GM23248 (cell line): ENCODE measurements at regions not wholly inside any gene's neighbourhood (a gene's known extent, or its start where the extent isn't known, plus 50 kb on each side); places are given as distances from the start of the nearest gene placed in this dataset.
A peak's percentile ranks its signal among the peaks of the same experiment; 100 is the strongest.

Experiments
- DNase-seq: peaks from one replicate; pipeline ENCODE4 v3.0.0-alpha.2; 2015
- H2AFZ ChIP-seq: fragments of 200-600 bp; sonication (generic); 2 replicates; pipeline ENCODE4 v1.6.1; 2016; ENCODE audit warnings: antibody characterized with exemption
- H3F3A ChIP-seq: fragments of 200-600 bp; sonication (generic); 2 replicates; pipeline ENCODE4 v1.6.1; 2016; ENCODE audit warnings: mild to moderate bottlenecking, antibody characterized with exemption, mixed run types; ENCODE audit not compliant: insufficient read depth
- H3K27ac ChIP-seq: fragments of 200-600 bp; sonication (generic); 2 replicates; pipeline ENCODE4 v1.5.1; 2016; ENCODE audit warnings: mild to moderate bottlenecking
- H3K27me3 ChIP-seq: fragments of 200-600 bp; sonication (generic); replicated peaks from 2 replicates; pipeline ENCODE4 v1.6.1; 2016; ENCODE audit warnings: mild to moderate bottlenecking; ENCODE audit not compliant: insufficient read depth
- H3K36me3 ChIP-seq: fragments of 200-600 bp; sonication (generic); 2 replicates; pipeline ENCODE4 v1.6.1; 2016; ENCODE audit warnings: low read depth, mild to moderate bottlenecking
- H3K4me1 ChIP-seq: fragments of 200-600 bp; sonication (generic); 2 replicates; pipeline ENCODE4 v1.6.1; 2016; ENCODE audit warnings: mild to moderate bottlenecking; ENCODE audit not compliant: insufficient read depth
- H3K4me2 ChIP-seq: fragments of 200-600 bp; sonication (generic); one replicate; pipeline ENCODE4 v1.6.1; 2016; ENCODE audit warnings: mild to moderate bottlenecking; ENCODE audit not compliant: unreplicated experiment
- H3K4me3 ChIP-seq: fragments of 200-600 bp; sonication (generic); 2 replicates; pipeline ENCODE4 v1.5.1; 2016; ENCODE audit warnings: mild to moderate bottlenecking
- H3K79me2 ChIP-seq: fragments of 200-600 bp; sonication (generic); 2 replicates; pipeline ENCODE4 v1.6.1; 2016; ENCODE audit warnings: mild to moderate bottlenecking; ENCODE audit not compliant: insufficient read depth
- H3K9ac ChIP-seq: fragments of 200-600 bp; sonication (generic); 2 replicates; pipeline ENCODE4 v1.6.1; 2016; ENCODE audit warnings: mild to moderate bottlenecking
- H3K9me2 ChIP-seq: fragments of 200-600 bp; sonication (generic); 2 replicates; pipeline ENCODE4 v1.6.1; 2016; ENCODE audit warnings: mixed run types, mild to moderate bottlenecking, moderate library complexity; ENCODE audit not compliant: insufficient read depth
- H3K9me3 ChIP-seq: fragments of 200-600 bp; sonication (generic); one replicate; pipeline ENCODE4 v1.6.1; 2017; ENCODE audit warnings: low read depth
- H4K20me1 ChIP-seq: fragments of 200-600 bp; sonication (generic); 2 replicates; pipeline ENCODE4 v1.6.0; 2016; ENCODE audit not compliant: insufficient read depth
- EZH2 ChIP-seq: fragments of 200-600 bp; sonication (generic); IDR thresholded peaks from 2 replicates; pipeline ENCODE4 v1.6.1; 2018; ENCODE audit warnings: antibody characterized with exemption, mild to moderate bottlenecking; ENCODE audit not compliant: insufficient read depth, poor library complexity, severe bottlenecking
- EZH2phosphoT487 ChIP-seq: fragments of 200-600 bp; sonication (generic); IDR thresholded peaks from 2 replicates; pipeline ENCODE4 v1.6.1; 2018; ENCODE audit warnings: antibody characterized with exemption, moderate library complexity, mild to moderate bottlenecking, low read depth; ENCODE audit not compliant: insufficient read depth
- WGBS, 2 experiments: methylation state at CpG; one replicate each; pipeline ENCODE4 v1.1.6; 2015 to 2017; ENCODE audit warnings: low lambda C conversion rate in 2 of 2, low coverage in 1 of 2; ENCODE audit errors: missing lambda C conversion rate in 2 of 2; 5-methylcytosine and 5-hydroxymethylcytosine counted together
- in situ Hi-C: fragments of 300-500 bp; cut with MboI; formaldehyde crosslinking; loops from 2 replicates; pipeline ENCODE4 v1.15.0; 2020

GRCh38 chr5:143968071-143968878, 156.3 kb downstream of the HMHB1 start:
- WGBS, 2 experiments: 66 to 67% methylated on average over 3 of the region's 3 CpGs
- H3K9me2 ChIP-seq: no peaks in the 10 kb centered on the region
- H3K4me1 ChIP-seq: peaks cover 19% of the 10 kb centered on the region
- no peaks in the 10 kb centered on the region for H3K27me3 ChIP-seq
- peak overlapping the region; percentile 13 for H3K4me2 ChIP-seq
- H2AFZ ChIP-seq: peak overlapping the region; percentile 15; the same call in 1 of the 2 replicates
- TF ChIP-seq EZH2 (no peak), EZH2phosphoT487 (no peak)
- peak overlapping the region; percentile 32 for H3K27ac ChIP-seq
- no peak overlapping the region for H3K9ac ChIP-seq
- H3K36me3 ChIP-seq: no peaks in the 10 kb centered on the region
- no peaks in the 10 kb centered on the region for H3K79me2 ChIP-seq
- no peak overlapping the region for H3K4me3 ChIP-seq
- H4K20me1 ChIP-seq: no peaks in the 10 kb centered on the region
- H3F3A ChIP-seq: peaks cover 18% of the 10 kb centered on the region
- peak; percentile 87 for DNase-seq
- in situ Hi-C loops: no loop called here
- no peaks in the 10 kb centered on the region for H3K9me3 ChIP-seq

GRCh38 chr5:143970159-143970558, 158.2 kb downstream of the HMHB1 start:
- Histone ChIP-seq H2AFZ (no peak overlapping the region), H4K20me1 (no peaks in the 10 kb centered on the region), H3K4me1 (peaks cover 25% of the 10 kb centered on the region), H3K27me3 (no peaks in the 10 kb centered on the region), H3K4me3 (no peak overlapping the region), H3K27ac (no peak overlapping the region), H3K9me3 (no peaks in the 10 kb centered on the region), H3K9ac (no peak overlapping the region), H3K9me2 (no peaks in the 10 kb centered on the region), H3K36me3 (no peaks in the 10 kb centered on the region), H3K4me2 (no peak overlapping the region), H3F3A (peaks cover 18% of the 10 kb centered on the region), H3K79me2 (no peaks in the 10 kb centered on the region)
- TF ChIP-seq EZH2phosphoT487: no peak
- no peak for TF ChIP-seq EZH2
- DNase-seq: no peak
- in situ Hi-C loops: no loop called here
- WGBS, 2 experiments: 96 to 100% methylated on average over 3 of the region's 3 CpGs

- Histone ChIP-seq H3K4me3 (no peak overlapping the region), H3K9ac (no peak overlapping the region), H3F3A (peaks cover 32% of the 10 kb centered on the region), H3K4me1 (peaks cover 38% of the 10 kb centered on the region), H3K36me3 (no peaks in the 10 kb centered on the region), H3K79me2 (no peaks in the 10 kb centered on the region), H2AFZ (no peak overlapping the region), H3K27me3 (no peaks in the 10 kb centered on the region), H4K20me1 (no peaks in the 10 kb centered on the region), H3K9me2 (no peaks in the 10 kb centered on the region), H3K4me2 (no peak overlapping the region), H3K27ac (no peak overlapping the region), H3K9me3 (no peaks in the 10 kb centered on the region)
- in situ Hi-C loops: no loop called here
- 73 to 75% methylated on average over 2 of the region's 2 CpGs for WGBS, 2 experiments
- DNase-seq: no peak
- no peak for TF ChIP-seq EZH2phosphoT487
- TF ChIP-seq EZH2: no peak
Measured at GRCh38 chr5:143972068-143972467, 160.1 kb downstream of the HMHB1 start.

- no peaks in the 10 kb centered on the region for H3K9me3 ChIP-seq
- WGBS, 2 experiments: 89 to 97% methylated on average over 1 of the region's 1 CpG
- H3K9me2 ChIP-seq: no peaks in the 10 kb centered on the region
- no peaks in the 10 kb centered on the region for H3K79me2 ChIP-seq
- H3K4me1 ChIP-seq: peaks cover 42% of the 10 kb centered on the region
- H2AFZ ChIP-seq: peak overlapping the region; percentile 26; the same call in 1 of the 2 replicates
- no peak overlapping the region for H3K9ac ChIP-seq
- DNase-seq: peak; percentile 44
- no peak overlapping the region for H3K27ac ChIP-seq
- H3K4me3 ChIP-seq: no peak overlapping the region
- in situ Hi-C loops: no loop called here
- no peaks in the 10 kb centered on the region for H4K20me1 ChIP-seq
- peaks cover 31% of the 10 kb centered on the region for H3F3A ChIP-seq
- H3K4me2 ChIP-seq: no peak overlapping the region
- no peaks in the 10 kb centered on the region for H3K36me3 ChIP-seq
- TF ChIP-seq EZH2phosphoT487: no peak
- no peak for TF ChIP-seq EZH2
- H3K27me3 ChIP-seq: no peaks in the 10 kb centered on the region
Measured at GRCh38 chr5:143976055-143976454, 164.1 kb downstream of the HMHB1 start.
